GM06990 (cell line): ENCODE measurements at regions not wholly inside any gene's neighbourhood (a gene's known extent, or its start where the extent isn't known, plus 50 kb on each side); places are given as distances from the start of the nearest gene placed in this dataset.

Experiments
- DNase-seq: peaks from one replicate; pipeline ENCODE4 v3.0.0-alpha.2; 2011; ENCODE audit not compliant: insufficient read length; ENCODE audit errors: extremely low read depth
- H3K27me3 ChIP-seq: replicated peaks from 2 replicates; pipeline ENCODE4 v1.6.0; 2011; ENCODE audit warnings: low read length; ENCODE audit not compliant: control insufficient read depth, insufficient read depth
- H3K36me3 ChIP-seq: 2 replicates; pipeline ENCODE4 v1.5.1; 2011; ENCODE audit warnings: low read length; ENCODE audit not compliant: control insufficient read depth, insufficient read depth
- H3K4me3 ChIP-seq: replicated peaks from 2 replicates; pipeline ENCODE4 v1.5.1; 2011; ENCODE audit warnings: low read depth, mild to moderate bottlenecking, control low read depth, low read length
- TF ChIP-seq, protein P1 (sequence below): IDR thresholded peaks from 2 replicates; pipeline ENCODE4 v1.5.1; 2011; ENCODE audit warnings: low read length, control low read depth, mild to moderate bottlenecking, inconsistent platforms; ENCODE audit not compliant: insufficient read depth, poor library complexity, severe bottlenecking

GRCh38 chr4:11730545-11730944 lies 301.9 kb upstream of the HS3ST1 start:
- H3K4me3 ChIP-seq: no peak overlapping the region
- no peaks in the 10 kb centered on the region for H3K27me3 ChIP-seq
- DNase-seq: no peak
- TF ChIP-seq, protein P1, sequence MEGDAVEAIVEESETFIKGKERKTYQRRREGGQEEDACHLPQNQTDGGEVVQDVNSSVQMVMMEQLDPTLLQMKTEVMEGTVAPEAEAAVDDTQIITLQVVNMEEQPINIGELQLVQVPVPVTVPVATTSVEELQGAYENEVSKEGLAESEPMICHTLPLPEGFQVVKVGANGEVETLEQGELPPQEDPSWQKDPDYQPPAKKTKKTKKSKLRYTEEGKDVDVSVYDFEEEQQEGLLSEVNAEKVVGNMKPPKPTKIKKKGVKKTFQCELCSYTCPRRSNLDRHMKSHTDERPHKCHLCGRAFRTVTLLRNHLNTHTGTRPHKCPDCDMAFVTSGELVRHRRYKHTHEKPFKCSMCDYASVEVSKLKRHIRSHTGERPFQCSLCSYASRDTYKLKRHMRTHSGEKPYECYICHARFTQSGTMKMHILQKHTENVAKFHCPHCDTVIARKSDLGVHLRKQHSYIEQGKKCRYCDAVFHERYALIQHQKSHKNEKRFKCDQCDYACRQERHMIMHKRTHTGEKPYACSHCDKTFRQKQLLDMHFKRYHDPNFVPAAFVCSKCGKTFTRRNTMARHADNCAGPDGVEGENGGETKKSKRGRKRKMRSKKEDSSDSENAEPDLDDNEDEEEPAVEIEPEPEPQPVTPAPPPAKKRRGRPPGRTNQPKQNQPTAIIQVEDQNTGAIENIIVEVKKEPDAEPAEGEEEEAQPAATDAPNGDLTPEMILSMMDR: no peak
- no peaks in the 10 kb centered on the region for H3K36me3 ChIP-seq

DNA sequence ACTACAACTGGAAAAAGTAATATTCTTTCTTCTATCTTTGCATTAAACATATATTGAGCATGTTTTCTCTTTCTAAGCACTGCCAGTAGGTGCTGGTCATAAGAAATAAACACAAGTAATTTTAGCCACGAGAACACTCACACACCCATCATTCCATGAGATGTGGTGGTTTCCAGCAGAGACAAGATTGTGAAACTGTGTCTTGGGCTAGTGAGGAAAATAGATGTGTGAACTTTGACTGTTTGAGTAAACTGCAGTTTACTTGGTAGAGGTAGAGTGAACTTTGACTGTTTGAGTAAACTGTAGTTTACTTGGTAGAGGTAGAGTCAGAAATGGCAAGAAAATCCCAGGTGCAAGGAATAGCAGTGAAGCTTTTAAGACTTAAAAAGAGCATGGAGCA lies 300.9 kb upstream of the HS3ST1 start:
- no peak for DNase-seq
- Histone ChIP-seq H3K36me3 (no peaks in the 10 kb centered on the region), H3K4me3 (no peak overlapping the region), H3K27me3 (no peaks in the 10 kb centered on the region)
- TF ChIP-seq, protein P1: no peak

- H3K4me3 ChIP-seq: no peak overlapping the region
- no peak for DNase-seq
- TF ChIP-seq, protein P1: no peak
These were observed 299.3 kb upstream of the HS3ST1 start for GRCh38 chr4:11727903-11728564.

DNA sequence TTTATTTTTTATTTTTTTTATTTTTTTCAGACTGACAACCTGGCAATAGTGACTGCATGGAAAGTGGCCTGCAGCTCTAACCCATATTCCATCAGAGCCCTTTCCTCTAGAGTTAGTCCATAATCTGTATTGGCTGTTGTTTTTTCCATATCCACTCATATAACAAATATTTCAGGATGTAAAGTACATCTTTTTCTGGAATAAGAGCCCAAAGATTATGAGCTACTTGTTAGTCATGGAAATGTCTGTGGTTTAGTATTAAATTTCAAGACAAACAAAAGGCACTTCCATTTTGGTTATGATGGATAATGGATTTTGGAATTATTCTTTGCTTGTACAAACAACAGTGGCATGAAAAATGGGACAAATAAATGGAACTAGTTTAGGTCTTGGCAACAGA lies 296.0 kb upstream of the HS3ST1 start:
- H3K36me3 ChIP-seq: no peaks in the 10 kb centered on the region
- no peak for DNase-seq
- TF ChIP-seq, protein P1: no peak

More at GRCh38 chr4:11727903-11728564, 299.3 kb upstream of the HS3ST1 start:
- no peaks in the 10 kb centered on the region for H3K27me3 ChIP-seq
- H3K36me3 ChIP-seq: no peaks in the 10 kb centered on the region

DNA sequence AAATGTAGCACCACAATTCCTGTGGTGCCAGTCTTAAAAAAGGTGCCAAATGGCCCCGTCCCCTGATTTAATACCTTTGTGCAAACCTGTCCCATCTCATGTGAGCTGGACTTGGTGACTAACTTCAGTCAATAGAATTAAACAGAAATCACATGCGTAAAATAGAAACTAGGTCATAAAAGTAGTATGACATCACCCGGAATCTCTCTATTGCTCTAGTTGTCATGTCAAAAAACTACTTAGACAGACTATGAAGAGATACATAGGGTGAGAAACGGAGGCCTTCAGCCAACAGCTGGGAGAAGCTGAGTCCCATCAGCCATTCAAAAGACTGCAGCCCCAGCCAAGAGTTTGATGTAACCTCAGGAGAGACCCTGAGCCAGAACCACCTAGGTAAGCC lies 293.5 kb upstream of the HS3ST1 start:
- H3K4me3 ChIP-seq: no peak overlapping the region
- H3K27me3 ChIP-seq: no peaks in the 10 kb centered on the region
- TF ChIP-seq, protein P1: no peak
- no peaks in the 10 kb centered on the region for H3K36me3 ChIP-seq
- DNase-seq: no peak

More for the DNA sequence above, 296.0 kb upstream of the HS3ST1 start:
- no peak overlapping the region for H3K4me3 ChIP-seq
- no peaks in the 10 kb centered on the region for H3K27me3 ChIP-seq

- Histone ChIP-seq H3K36me3 (no peaks in the 10 kb centered on the region), H3K27me3 (no peaks in the 10 kb centered on the region), H3K4me3 (no peak overlapping the region)
- TF ChIP-seq, protein P1: peak; percentile 66
- DNase-seq: no peak
These were observed 291.6 kb upstream of the HS3ST1 start for GRCh38 chr4:11720292-11720691.
